ENCODE measurements at regions not wholly inside any gene's neighbourhood (a gene's known extent, or its start where the extent isn't known, plus 50 kb on each side); places are given as distances from the start of the nearest gene placed in this dataset.
A peak's percentile ranks its signal among the peaks of the same experiment; 100 is the strongest.

GRCh38 chr1:36697836-36698605, 215.3 kb upstream of the CSF3R start:
- in situ Hi-C loops (cut with MboI; ENCODE audit: low pct_unique_long_range_greater_than_20kb in 2 of 9, low sequenced_read_pairs in 9 of 9, unreplicated experiment in 9 of 9) = no loop called here
- peaks cover 22% of the 10 kb centered on the region in 2 donors for H3K4me1 ChIP-seq (replicated peaks in 1 of 2)
- no peak overlapping the region for H3K4me3 ChIP-seq
- no peak overlapping the region for H3K27ac ChIP-seq
- ATAC-seq (replicated peaks in 6 of 8) = no peak
- 17 to 91% (median 70%) methylated on average over 1 to 4 of the region's 4 CpGs; no CpG with 5 or more reads in 4 of the 10 experiments for WGBS, 10 experiments

- WGBS, 10 experiments = 8 to 100% (median 89%) methylated on average over 1 to 6 of the region's 6 CpGs; no CpG with 5 or more reads in 3 of the 10 experiments
- peaks cover 24 to 26% of the 10 kb centered on the region in 2 donors for H3K4me1 ChIP-seq (replicated peaks in 1 of 2)
- H3K27ac ChIP-seq = no peak overlapping the region
- no peak overlapping the region for H3K4me3 ChIP-seq
- no peak for ATAC-seq (replicated peaks in 6 of 8)
- in situ Hi-C loops (cut with MboI; ENCODE audit: low pct_unique_long_range_greater_than_20kb in 2 of 9, low sequenced_read_pairs in 9 of 9, unreplicated experiment in 9 of 9) = no loop called here
Measured at GRCh38 chr1:36696261-36696940, 213.7 kb upstream of the CSF3R start.

GRCh38 chr1:36693603-36694002, 210.9 kb upstream of the CSF3R start:
- ATAC-seq (replicated peaks in 6 of 8) = peak in 4 of 8 experiments; percentile 19 to 64 (median 36)
- no peak overlapping the region for H3K27ac ChIP-seq
- in situ Hi-C loops (cut with MboI; ENCODE audit: low pct_unique_long_range_greater_than_20kb in 2 of 9, low sequenced_read_pairs in 9 of 9, unreplicated experiment in 9 of 9) = no loop called here
- WGBS, 10 experiments = 10 to 84% (median 52%) methylated on average over 2 to 11 of the region's 11 CpGs; no CpG with 5 or more reads in 2 of the 10 experiments
- H3K4me1 ChIP-seq (replicated peaks in 1 of 2) = peaks cover 16 to 17% of the 10 kb centered on the region in 2 donors
- no peak overlapping the region for H3K4me3 ChIP-seq

GRCh38 chr1:36693161-36693525, 210.4 kb upstream of the CSF3R start:
- peak in 3 of 8 experiments; percentile 20 to 29 (median 24) for ATAC-seq (replicated peaks in 6 of 8)
- Histone ChIP-seq H3K27ac (no peak overlapping the region), H3K4me3 (no peak overlapping the region), H3K4me1 (replicated peaks in 1 of 2) (peaks cover 11 to 12% of the 10 kb centered on the region in 2 donors)
- in situ Hi-C loops (cut with MboI; ENCODE audit: low pct_unique_long_range_greater_than_20kb in 2 of 9, low sequenced_read_pairs in 9 of 9, unreplicated experiment in 9 of 9) = no loop called here
- 0 to 83% (median 61%) methylated on average over 2 to 5 of the region's 6 CpGs; no CpG with 5 or more reads in 4 of the 10 experiments for WGBS, 10 experiments

GRCh38 chr1:36692465-36693160, 209.9 kb upstream of the CSF3R start:
- ATAC-seq (replicated peaks in 6 of 8) = peak in 1 of 8 experiments; percentile 3
- in situ Hi-C loops (cut with MboI; ENCODE audit: low pct_unique_long_range_greater_than_20kb in 2 of 9, low sequenced_read_pairs in 9 of 9, unreplicated experiment in 9 of 9) = no loop called here
- 0 to 100% (median 70%) methylated on average over 1 to 7 of the region's 10 CpGs; no CpG with 5 or more reads in 1 of the 10 experiments for WGBS, 10 experiments

GRCh38 chr1:36691374-36691773, 208.7 kb upstream of the CSF3R start:
- WGBS, 10 experiments = 0 to 100% (median 45%) methylated on average over 1 to 3 of the region's 3 CpGs; no CpG with 5 or more reads in 1 of the 10 experiments
- in situ Hi-C loops (cut with MboI; ENCODE audit: low pct_unique_long_range_greater_than_20kb in 2 of 9, low sequenced_read_pairs in 9 of 9, unreplicated experiment in 9 of 9) = no loop called here

More at GRCh38 chr1:36692465-36693160, 209.9 kb upstream of the CSF3R start:
- Histone ChIP-seq H3K27ac (no peak overlapping the region), H3K4me3 (no peak overlapping the region), H3K4me1 (replicated peaks in 1 of 2) (peaks cover 9 to 10% of the 10 kb centered on the region in 2 donors)

GRCh38 chr1:36689992-36690391, 207.3 kb upstream of the CSF3R start:
- Histone ChIP-seq H3K4me1 (replicated peaks in 1 of 2) (peaks cover 9 to 10% of the 10 kb centered on the region in 2 donors), H3K27ac (no peak overlapping the region), H3K4me3 (no peak overlapping the region)
- in situ Hi-C loops (cut with MboI; ENCODE audit: low pct_unique_long_range_greater_than_20kb in 2 of 9, low sequenced_read_pairs in 9 of 9, unreplicated experiment in 9 of 9) = no loop called here
- 0 to 100% (median 64%) methylated on average over 1 to 3 of the region's 3 CpGs; no CpG with 5 or more reads in 5 of the 10 experiments for WGBS, 10 experiments
- ATAC-seq (replicated peaks in 6 of 8) = no peak

More at GRCh38 chr1:36691374-36691773, 208.7 kb upstream of the CSF3R start:
- Histone ChIP-seq H3K4me1 (replicated peaks in 1 of 2) (peaks cover 9 to 10% of the 10 kb centered on the region in 2 donors), H3K27ac (no peak overlapping the region), H3K4me3 (no peak overlapping the region)
- ATAC-seq (replicated peaks in 6 of 8) = no peak

- no peak overlapping the region for H3K4me3 ChIP-seq
- no peak for ATAC-seq (replicated peaks in 6 of 8)
- no peak overlapping the region for H3K27ac ChIP-seq
- in situ Hi-C loops (cut with MboI; ENCODE audit: low pct_unique_long_range_greater_than_20kb in 2 of 9, low sequenced_read_pairs in 9 of 9, unreplicated experiment in 9 of 9) = no loop called here
- WGBS, 10 experiments = 0 to 92% (median 59%) methylated on average over 1 to 5 of the region's 5 CpGs; no CpG with 5 or more reads in 2 of the 10 experiments
- H3K4me1 ChIP-seq (replicated peaks in 1 of 2) = no peaks in the 10 kb centered on the region
Measured at GRCh38 chr1:36687312-36687711, 204.6 kb upstream of the CSF3R start.

- Histone ChIP-seq H3K4me3 (no peak overlapping the region), H3K4me1 (replicated peaks in 1 of 2) (peaks cover 28 to 29% of the 10 kb centered on the region in 2 donors), H3K27ac (no peak overlapping the region)
- no peak for ATAC-seq (replicated peaks in 6 of 8)
- 51 to 94% (median 82%) methylated on average over 2 to 6 of the region's 6 CpGs; no CpG with 5 or more reads in 1 of the 10 experiments for WGBS, 10 experiments
- in situ Hi-C loops (cut with MboI; ENCODE audit: low pct_unique_long_range_greater_than_20kb in 2 of 9, low sequenced_read_pairs in 9 of 9, unreplicated experiment in 9 of 9) = no loop called here
Measured at GRCh38 chr1:36675931-36676562, 193.3 kb upstream of the CSF3R start.

GRCh38 chr1:36675106-36675505, 192.4 kb upstream of the CSF3R start:
- WGBS, 10 experiments = 20 to 100% (median 82%) methylated on average over 2 to 3 of the region's 3 CpGs; no CpG with 5 or more reads in 4 of the 10 experiments
- no peak for ATAC-seq (replicated peaks in 6 of 8)
- no peak overlapping the region for H3K4me3 ChIP-seq
- H3K4me1 ChIP-seq (replicated peaks in 1 of 2) = peaks cover 37 to 39% of the 10 kb centered on the region in 2 donors
- in situ Hi-C loops (cut with MboI; ENCODE audit: low pct_unique_long_range_greater_than_20kb in 2 of 9, low sequenced_read_pairs in 9 of 9, unreplicated experiment in 9 of 9) = no loop called here
- H3K27ac ChIP-seq = no peak overlapping the region

GRCh38 chr1:36673202-36673601, 190.5 kb upstream of the CSF3R start:
- Histone ChIP-seq H3K4me1 (replicated peaks in 1 of 2) (peaks cover 51% of the 10 kb centered on the region in 2 donors), H3K4me3 (no peak overlapping the region), H3K27ac (no peak overlapping the region)
- peak in 5 of 8 experiments; percentile 83 to 93 (median 86) for ATAC-seq (replicated peaks in 6 of 8)
- 0 to 24% (median 7%) methylated on average over 1 to 6 of the region's 6 CpGs; no CpG with 5 or more reads in 2 of the 10 experiments for WGBS, 10 experiments
- in situ Hi-C loops (cut with MboI; ENCODE audit: low pct_unique_long_range_greater_than_20kb in 2 of 9, low sequenced_read_pairs in 9 of 9, unreplicated experiment in 9 of 9) = no loop called here

- in situ Hi-C loops (cut with MboI; ENCODE audit: low pct_unique_long_range_greater_than_20kb in 2 of 9, low sequenced_read_pairs in 9 of 9, unreplicated experiment in 9 of 9) = no loop called here
- no peak overlapping the region for H3K4me3 ChIP-seq
- H3K27ac ChIP-seq = peak overlapping the region in 1 of 2 donors; percentile 42
- peaks cover 68 to 72% of the 10 kb centered on the region in 2 donors for H3K4me1 ChIP-seq (replicated peaks in 1 of 2)
- ATAC-seq (replicated peaks in 6 of 8) = peak in 4 of 8 experiments; percentile 9 to 41 (median 17)
- 3 to 100% (median 80%) methylated on average over 1 to 8 of the region's 9 CpGs; no CpG with 5 or more reads in 5 of the 10 experiments for WGBS, 10 experiments
Measured at GRCh38 chr1:36669262-36669661, 186.5 kb upstream of the CSF3R start.
